GM21528 (cell line): ENCODE measurements at regions not wholly inside any gene's neighbourhood (a gene's known extent, or its start where the extent isn't known, plus 50 kb on each side); places are given as distances from the start of the nearest gene placed in this dataset.

Experiments
- ATAC-seq: cut with Tn5 transposase; IDR thresholded peaks from one replicate; pipeline ENCODE4 v1.9.1; 2021; ENCODE audit warnings: mild to moderate bottlenecking, moderate library complexity; ENCODE audit not compliant: unreplicated experiment, low FRiP score

DNA sequence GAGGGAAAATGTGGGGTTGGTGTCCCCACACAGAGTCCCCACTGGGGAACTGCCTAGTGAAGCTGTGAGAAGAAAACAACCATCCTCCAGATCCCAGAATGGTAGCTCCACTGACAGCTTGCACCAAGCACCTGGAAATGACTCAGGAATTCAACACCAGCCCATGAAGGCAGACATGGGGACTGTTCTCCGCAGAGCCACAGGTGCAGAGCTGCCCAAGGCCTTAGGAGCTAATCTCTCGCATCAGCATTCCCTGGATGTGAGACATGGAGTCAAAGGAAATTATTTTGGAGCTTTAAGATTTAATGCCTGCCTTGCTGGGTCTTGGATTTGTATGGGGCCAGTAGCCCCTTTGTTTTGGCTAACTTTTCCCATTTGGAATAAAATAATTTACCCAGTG is 367.9 kb downstream of the FAM133A start:
- ATAC-seq, result no peak

DNA sequence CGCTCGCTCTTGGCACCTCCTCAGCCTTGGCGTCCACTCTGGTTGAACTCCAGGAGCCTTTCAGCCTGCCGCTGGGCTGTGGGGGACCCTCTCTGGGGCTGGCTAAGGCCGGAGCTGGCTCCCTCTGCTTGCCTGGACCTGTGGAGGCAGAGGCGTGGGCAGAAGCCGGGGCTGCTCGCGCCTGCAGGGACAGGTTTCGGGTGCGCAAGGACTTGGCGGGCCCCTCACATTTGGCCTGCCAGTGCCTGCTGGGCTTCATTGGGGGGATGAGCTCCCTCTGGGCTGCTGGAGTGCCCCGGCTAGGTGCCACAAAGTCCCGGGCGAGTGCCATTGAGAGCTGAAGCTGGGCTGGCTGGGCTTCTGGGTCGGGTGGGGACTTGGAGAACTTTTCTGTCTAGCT is 371.7 kb downstream of the FAM133A start:
- ATAC-seq, result no peak

DNA sequence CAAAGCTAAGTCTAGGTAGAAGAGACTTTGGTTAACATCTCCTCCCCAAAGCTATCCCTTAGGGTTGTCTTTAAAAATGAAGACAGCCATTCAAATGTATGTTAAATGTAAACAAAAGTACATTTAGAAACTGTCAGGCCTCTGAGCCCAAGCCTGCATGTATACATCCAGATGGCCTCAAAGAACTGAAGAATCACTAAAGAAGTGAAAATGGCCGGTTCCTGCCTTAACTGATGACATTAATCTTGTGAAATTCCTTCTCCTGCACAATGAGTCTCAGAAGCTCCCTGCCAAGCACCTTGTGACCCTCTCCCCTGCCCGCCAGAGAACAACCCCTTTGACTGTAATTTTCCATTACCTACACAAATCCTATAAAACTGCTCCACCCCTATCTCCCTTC is 377.9 kb downstream of the FAM133A start:
- ATAC-seq, result no peak

GRCh38 chrX:94053575-94053974 is 379.6 kb downstream of the FAM133A start:
- no peak for ATAC-seq

- no peak for ATAC-seq
Measured at GRCh38 chrX:94057385-94057784, 383.4 kb downstream of the FAM133A start.

DNA sequence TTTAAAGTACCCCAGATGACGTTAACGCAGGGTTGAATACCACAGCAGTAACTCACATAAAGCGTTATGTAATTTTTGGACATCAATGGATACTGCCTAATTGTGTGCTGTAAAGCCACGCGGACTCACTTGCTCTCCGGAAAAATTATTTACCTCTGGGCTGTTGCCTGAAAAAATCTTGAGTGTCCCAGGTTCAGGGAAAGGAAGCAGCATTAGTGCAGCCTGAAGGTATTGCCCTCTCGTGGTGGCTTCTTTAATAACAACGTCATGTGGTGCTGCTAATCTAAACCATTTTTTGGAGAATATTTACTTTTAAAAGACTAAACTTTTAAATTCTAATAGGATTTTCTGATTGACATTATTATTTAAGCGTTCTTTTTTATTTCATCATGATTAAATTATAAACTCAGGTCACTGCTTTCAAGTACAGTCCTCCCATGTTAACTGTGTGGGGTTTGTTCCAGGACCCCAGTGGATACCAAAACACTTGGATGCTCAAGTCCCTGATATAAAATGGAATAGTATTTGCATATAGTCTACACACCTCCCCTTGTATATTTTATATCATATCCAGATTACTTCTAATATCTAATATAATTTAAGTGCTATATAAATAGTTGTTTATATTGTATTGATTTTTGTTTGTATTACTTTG is 384.8 kb downstream of the FAM133A start:
- no peak for ATAC-seq

DNA sequence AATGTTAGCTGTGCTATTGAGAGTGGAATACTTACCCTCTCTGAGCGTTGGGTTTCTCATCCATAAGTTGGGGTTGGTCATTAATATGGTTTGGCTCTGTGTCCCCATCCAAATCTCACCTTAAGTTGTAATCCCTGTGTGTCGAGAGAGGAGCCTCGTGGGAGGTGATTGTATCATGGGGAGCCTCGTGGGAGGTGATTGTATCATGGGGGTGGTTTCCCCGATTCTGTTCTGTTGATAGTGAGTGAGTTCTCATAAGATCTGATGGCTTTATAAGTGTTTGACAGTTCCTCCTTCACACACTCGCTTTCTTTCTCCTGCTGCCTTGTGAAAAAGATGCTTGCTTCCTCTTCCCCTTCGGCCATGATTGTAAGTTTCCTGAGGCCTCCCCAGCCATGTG is 391.1 kb downstream of the FAM133A start:
- no peak for ATAC-seq

DNA sequence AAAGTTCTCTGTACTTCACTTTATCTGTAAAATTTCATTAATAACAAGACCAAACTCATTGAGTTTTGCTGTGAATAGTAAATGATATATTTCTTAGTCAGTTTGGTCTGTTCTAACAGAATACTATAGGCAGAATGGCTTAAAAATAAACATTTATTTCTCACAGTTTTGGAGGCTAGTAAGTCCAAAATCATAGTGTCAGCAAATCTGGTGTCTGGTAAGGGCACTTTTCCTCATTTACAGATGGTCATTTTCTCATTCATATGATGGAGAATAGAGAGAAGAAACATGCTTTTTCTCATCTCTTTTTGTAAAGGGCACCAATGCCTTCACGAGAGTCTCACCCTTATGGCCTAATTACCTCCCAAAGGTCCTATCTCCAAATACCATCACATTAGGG is 415.1 kb downstream of the FAM133A start:
- no peak for ATAC-seq

DNA sequence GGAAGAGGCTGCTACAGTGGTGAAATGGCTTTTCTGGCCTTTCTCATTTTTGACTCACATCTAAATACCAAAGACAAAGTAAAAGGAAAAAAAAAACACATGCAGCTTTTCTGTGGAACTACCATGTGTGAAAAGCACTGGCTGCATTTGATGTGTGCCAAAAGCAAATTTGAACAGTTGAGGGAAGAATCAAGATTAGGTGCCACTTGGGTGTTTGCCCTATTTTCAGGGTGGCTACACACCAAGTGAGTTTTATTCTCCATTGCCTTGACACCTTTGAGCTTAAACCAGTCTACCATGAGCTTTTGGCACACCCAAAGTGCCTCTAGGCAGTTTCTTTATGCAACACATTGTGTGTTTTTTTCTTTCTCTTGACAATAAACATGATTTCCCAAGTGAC is 423.9 kb downstream of the FAM133A start:
- no peak for ATAC-seq

DNA sequence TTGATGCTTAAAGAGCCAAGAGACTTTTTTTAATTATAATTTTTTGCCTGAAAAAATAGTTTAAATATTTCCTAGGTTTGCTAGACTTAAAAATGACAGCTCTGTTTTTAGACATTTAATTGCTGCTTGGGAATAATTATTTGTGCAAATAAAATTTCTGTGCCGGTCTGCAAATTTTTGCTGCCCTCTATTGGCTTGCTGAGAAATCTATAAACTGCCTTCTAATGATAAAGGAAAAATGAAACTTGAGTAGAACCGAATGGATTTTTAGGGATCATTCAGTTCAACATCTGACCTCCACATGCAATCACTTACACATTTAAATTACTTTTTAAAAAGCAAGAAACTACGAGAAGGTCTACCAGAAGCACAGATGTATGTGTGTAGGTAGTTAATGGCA is 434.0 kb downstream of the FAM133A start:
- no peak for ATAC-seq

- ATAC-seq, result no peak
Measured at GRCh38 chrX:94114362-94114761, 440.4 kb downstream of the FAM133A start.

- ATAC-seq, result no peak
Measured at GRCh38 chrX:94121799-94122198, 447.8 kb downstream of the FAM133A start.

DNA sequence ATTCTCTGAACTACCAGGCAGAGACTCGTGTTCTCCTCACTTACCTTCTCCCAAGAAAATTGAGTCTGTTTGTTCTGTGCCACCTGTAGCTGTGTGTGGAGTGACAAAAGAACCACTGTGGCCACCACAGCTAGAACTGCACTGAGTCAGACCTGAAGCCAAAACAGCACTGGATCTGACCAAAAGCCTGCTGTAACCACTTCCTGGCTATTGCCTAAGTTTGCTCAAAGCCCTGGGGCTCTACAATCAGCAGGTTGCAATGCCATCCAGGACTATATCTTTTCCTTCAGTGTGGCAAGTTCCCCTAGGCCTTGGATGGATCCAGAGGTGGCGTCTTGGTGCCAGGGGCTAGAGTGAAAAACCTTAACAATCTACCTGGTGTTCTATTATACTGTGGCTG is 449.1 kb downstream of the FAM133A start:
- ATAC-seq, result no peak

- ATAC-seq, result no peak
Measured at GRCh38 chrX:94162971-94163370, 489.0 kb downstream of the FAM133A start.

DNA sequence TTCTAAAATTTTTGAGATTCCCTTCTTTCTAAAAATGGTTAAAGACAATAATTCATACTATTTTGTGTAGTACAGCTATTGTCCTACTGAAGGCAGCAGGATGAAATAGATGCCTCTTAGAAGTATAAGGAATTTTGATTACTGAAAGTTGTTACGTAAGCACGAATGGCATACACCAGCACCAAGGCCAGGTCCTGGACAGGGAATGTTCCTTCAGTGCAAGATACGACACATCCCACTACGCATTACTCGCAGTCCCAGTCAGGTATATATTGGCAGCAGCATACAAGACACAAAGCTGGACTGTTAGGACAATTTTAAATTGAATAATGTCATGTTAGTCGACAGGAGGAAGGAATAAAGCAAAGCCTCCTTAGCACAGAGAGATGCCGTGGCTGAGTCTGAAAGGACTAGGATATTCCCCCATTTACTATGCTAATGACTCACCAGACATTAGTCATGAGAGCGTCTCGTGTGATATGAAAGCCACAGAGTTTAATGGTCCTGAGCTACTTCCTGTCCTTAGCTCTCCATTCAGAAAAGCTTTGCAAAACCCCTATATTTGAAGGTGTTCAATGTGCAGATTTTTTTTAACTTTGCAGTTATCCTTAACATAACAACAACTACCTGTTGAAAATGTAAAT is 504.3 kb downstream of the FAM133A start:
- ATAC-seq, result no peak

DNA sequence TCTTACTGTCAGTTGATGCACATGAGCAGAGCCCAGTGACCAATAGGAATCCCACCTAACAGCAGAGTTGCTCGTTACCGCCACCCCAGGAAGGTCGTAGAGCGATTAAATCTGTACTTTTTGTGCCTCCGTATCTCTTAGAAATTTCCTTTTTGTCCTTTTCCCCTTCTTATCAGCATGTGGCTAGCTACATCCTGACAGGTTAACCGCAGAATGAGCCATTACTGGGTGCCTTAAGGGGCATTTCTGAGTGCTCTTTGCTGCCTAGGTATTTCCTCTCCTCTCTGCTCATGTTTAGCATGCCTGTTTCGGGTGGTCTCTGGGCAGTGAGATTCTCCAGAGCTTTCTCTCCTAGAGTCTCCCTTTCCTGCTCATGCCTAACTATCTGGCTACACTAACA is 530.5 kb downstream of the FAM133A start:
- ATAC-seq, result no peak

GRCh38 chrX:94216738-94217137 is 542.7 kb downstream of the FAM133A start:
- ATAC-seq, result no peak

DNA sequence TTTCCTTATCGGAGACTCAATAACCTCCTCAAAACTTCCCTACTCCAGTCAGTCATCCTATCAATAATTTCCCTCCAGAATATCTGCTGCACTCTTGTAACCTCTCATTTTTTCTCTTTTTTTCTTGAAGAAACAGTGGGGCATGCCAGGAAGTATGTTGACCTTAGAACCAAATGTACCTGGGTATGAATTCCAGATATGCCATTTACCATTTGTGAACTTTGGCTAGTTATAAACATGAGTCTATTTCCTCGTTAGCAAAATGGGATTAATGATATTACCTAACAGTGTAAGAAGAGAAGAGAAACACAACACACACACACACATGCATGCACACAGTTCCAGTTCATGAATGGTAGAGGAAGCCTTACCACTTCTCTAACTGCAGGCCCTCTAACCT is 578.2 kb downstream of the FAM133A start:
- ATAC-seq, result no peak

DNA sequence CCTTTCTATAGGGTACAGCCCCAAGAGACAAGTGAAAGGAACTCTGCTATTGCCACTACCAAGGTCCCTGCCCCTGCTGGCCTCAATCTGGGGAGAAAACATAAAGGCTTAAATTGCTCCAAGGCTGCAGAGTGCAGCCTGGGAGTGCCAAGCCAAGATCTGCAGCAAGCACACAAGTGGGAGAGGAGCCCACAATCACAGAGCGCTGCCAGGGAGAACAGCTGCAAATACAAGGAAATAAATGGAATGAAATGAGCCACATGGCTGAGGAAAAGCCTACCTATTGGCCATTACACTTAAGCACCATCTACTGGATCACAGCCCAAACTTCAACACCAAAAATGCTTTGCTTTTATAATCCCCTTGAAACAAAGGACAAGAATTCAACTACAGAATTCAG is 582.4 kb downstream of the FAM133A start:
- ATAC-seq, result no peak

- ATAC-seq, result no peak
Measured at GRCh38 chrX:94265323-94265722, 591.3 kb downstream of the FAM133A start.

GRCh38 chrX:94288325-94288724 is 614.3 kb downstream of the FAM133A start:
- ATAC-seq, result no peak

- ATAC-seq, result no peak
Measured at GRCh38 chrX:94288972-94289371, 615.0 kb downstream of the FAM133A start.

DNA sequence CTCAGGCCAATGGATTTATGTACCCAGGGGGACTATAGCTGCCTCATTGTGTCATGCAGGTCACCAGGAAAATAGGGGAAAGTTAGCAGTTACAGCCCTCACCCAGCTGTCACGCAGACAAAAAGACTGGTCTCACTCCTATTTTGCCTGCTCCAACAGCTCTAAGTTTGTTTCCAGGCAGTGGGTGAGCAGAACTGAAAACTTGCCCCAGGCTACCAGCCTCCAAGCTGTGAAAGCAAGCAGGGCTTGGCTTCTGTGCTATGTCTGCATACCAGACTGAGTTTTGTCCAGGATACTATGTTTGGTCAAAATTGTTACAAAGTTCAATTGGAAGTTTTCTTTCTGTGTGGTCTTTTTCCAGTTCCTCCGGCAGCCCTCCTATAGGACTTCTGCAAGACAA is 628.4 kb downstream of the FAM133A start:
- ATAC-seq, result no peak
